NCI-H748 (cell line): ENCODE measurements at regions not wholly inside any gene's neighbourhood (a gene's known extent, or its start where the extent isn't known, plus 50 kb on each side); places are given as distances from the start of the nearest gene placed in this dataset.
"Not testable (repeated sequence)": the region's sequence is repeated elsewhere in the genome, so short reads cannot be mapped to it uniquely, and the experiment has no call there.

Source experiments
- DNase-seq: peaks from one replicate; lab custom pipeline; 2025; ENCODE audit not compliant: unreplicated experiment; lab: John Stamatoyannopoulos, UW

- DNase-seq, result no peak
These were observed 188.7 kb downstream of the ZNF716 start for GRCh38 chr7:57638666-57639065.

DNA sequence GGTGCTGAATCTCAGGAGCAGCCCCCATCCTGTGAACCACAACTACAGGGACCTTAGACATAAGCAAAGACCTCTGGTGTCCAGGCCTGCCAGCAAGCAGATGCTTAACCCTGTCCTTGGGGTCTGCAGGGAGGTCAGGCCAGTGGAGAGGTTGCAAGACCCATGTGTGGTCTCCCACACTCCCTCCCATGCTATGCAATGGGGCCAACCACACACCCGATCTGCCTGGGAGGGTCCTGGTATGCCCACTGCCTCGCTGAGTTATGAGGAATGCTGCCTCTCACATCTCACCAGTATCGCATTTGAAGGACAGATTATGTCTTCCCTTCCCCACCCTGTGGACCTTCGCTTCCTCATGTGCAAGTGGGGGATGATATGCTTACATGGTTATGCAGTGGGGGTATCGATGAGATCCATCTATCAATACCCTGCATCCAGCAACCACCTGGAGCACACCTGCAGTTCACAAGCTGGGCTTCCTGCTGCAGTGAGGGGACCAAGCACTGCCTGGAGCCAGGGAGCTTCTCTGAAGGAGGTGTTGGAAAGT lies 191.6 kb downstream of the ZNF716 start:
- DNase-seq, result no peak

- no peak for DNase-seq
These were observed 192.8 kb downstream of the ZNF716 start for GRCh38 chr7:57642730-57643129.

GRCh38 chr7:57646219-57646900 lies 196.4 kb downstream of the ZNF716 start:
- peak; percentile 19 for DNase-seq

- DNase-seq, result peak; percentile 77
These were observed 196.9 kb downstream of the ZNF716 start for GRCh38 chr7:57646901-57647246.

GRCh38 chr7:57650401-57650800 lies 200.4 kb downstream of the ZNF716 start:
- not testable (repeated sequence) for DNase-seq

DNA sequence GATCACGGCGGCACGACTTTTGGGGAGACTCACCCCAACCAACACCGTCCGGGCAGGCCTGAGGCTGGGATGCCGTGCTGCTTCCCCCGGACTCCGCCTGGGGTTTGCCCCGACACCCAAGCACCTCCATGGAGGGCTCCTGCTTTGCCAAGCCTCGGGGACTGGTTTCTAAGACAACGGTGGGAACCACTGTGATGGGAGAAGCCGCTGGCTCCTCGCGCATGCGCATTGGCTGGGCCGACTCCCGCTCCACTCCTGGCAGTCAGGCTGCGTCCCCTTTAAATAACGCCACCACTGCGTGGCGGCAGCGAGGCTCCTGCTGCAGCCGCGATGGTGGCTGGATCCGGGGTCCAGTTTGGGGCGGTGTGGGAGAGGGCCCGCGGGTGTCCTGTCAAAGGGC lies 201.0 kb downstream of the ZNF716 start:
- DNase-seq, result peak; percentile 89

DNA sequence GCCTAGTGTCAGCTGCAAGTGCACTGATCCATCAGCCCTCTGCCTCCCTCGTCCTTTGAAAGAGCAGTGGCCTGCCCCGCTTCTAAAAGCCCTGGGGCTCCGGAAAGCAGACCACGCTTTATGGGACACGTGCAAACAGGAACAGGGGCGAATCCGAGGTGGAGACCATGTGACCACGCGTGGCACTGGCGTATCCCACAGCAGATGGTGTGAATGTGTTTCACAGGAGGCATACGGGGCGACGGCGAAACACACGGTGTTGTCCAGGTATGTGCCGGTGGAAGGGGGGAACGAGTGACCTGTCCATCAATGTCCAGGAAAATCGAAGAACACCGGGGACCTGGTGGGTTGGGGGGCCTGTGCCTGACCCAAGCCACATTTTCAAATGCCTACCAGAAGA lies 201.6 kb downstream of the ZNF716 start:
- not testable (repeated sequence) for DNase-seq

GRCh38 chr7:57653262-57653830 lies 203.4 kb downstream of the ZNF716 start:
- DNase-seq, result peak; percentile 20

- DNase-seq, result not testable (repeated sequence)
These were observed 205.3 kb downstream of the ZNF716 start for GRCh38 chr7:57655156-57655871.

GRCh38 chr7:57659226-57659625 lies 209.2 kb downstream of the ZNF716 start:
- not testable (repeated sequence) for DNase-seq

DNA sequence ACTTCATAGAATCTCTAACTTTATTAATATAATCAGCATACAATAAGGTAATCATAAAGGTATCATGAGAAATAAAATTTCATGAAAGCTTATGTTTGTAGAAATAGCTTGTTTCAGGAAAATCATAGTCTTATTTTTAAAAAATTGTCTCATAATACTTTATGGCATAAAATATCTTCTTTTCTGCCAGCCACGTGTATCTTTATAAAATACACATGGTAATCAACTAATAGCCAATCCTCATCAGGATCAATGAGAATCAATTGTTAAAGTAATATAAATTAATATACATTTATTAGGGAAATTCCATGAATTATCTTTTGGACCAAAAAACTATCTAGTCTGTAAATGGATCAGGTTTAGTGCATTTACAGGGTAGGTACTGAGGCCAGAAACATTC lies 227.0 kb downstream of the ZNF716 start:
- DNase-seq, result not testable (repeated sequence)

GRCh38 chr7:57685418-57685817 lies 235.4 kb downstream of the ZNF716 start:
- no peak for DNase-seq
